Peyer's patch (tissue), 4 donors: ENCODE measurements at regions not wholly inside any gene's neighbourhood (a gene's known extent, or its start where the extent isn't known, plus 50 kb on each side); places are given as distances from the start of the nearest gene placed in this dataset.

Experiments
- POLR2A ChIP-seq, 2 donors: fragments of 450-650 bp; IDR thresholded peaks; one replicate each; pipeline ENCODE4 v1.5.1; 2017; ENCODE audit warnings: antibody characterized with exemption in 2 of 2, mild to moderate bottlenecking in 2 of 2, moderate library complexity in 2 of 2
- TF ChIP-seq, protein P1 (sequence below), 6 experiments: fragments of 450-650 bp in 4 of 6; fragments of 200-600 bp in 2 of 6; sonication (generic) in 1 of 6; IDR thresholded peaks; one replicate each; pipeline ENCODE4 v1.5.1; 2017 to 2019; ENCODE audit warnings: antibody characterized with exemption in 6 of 6, mild to moderate bottlenecking in 3 of 6, moderate library complexity in 1 of 6

DNA sequence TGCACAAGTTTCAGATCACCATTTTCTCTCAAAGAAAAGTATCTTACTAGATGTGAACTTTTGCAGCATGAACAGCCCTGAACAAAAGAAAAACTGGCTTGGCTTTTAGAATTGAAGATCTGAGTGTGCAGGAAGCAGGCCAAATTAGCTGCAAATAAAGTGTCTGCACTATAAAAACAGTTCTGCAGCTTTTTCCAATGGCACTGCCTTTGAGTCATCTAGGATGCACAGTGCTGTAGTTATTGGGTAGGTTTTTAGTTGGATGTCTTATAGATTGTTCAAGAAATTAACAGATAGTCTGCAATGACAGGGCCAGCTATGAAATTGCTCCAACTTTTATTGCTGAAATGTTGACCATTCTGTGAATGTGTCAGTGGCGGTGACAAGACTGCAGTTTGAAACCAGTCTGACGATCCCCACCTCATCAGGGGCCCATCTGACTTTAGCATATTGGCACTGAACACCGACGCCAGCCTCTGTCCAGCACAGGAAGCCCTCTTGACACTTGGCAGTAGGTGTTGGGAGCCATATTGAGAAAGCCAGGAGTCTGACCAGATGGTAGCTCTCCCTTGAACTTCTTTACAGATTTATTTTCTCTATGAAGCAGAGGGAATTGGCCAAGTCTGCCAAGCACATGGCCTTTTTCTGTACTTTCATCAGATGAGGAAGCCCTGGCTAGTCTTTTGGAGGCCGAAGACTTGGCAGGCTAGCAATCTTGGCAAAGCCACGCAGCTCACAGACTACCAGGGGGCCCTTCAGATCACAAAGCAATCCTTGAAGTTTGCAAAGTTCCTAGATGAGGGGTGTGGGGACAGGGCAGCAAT, 490.6 kb downstream of the NEBL start:
- TF ChIP-seq, protein P1, sequence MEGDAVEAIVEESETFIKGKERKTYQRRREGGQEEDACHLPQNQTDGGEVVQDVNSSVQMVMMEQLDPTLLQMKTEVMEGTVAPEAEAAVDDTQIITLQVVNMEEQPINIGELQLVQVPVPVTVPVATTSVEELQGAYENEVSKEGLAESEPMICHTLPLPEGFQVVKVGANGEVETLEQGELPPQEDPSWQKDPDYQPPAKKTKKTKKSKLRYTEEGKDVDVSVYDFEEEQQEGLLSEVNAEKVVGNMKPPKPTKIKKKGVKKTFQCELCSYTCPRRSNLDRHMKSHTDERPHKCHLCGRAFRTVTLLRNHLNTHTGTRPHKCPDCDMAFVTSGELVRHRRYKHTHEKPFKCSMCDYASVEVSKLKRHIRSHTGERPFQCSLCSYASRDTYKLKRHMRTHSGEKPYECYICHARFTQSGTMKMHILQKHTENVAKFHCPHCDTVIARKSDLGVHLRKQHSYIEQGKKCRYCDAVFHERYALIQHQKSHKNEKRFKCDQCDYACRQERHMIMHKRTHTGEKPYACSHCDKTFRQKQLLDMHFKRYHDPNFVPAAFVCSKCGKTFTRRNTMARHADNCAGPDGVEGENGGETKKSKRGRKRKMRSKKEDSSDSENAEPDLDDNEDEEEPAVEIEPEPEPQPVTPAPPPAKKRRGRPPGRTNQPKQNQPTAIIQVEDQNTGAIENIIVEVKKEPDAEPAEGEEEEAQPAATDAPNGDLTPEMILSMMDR (IDR thresholded peaks at IDR 0.05) = no peak
- TF ChIP-seq POLR2A (IDR thresholded peaks at IDR 0.05) = no peak
